Endodermal cell (in vitro differentiated cells): ENCODE measurements at regions not wholly inside any gene's neighbourhood (a gene's known extent, or its start where the extent isn't known, plus 50 kb on each side); places are given as distances from the start of the nearest gene placed in this dataset.

Experiments
- DNase-seq: peaks from one replicate; pipeline ENCODE4 v3.0.0-alpha.2; 2017
- H3K27ac ChIP-seq: 2 replicates; pipeline ENCODE4 v1.5.1; 2013; ENCODE audit warnings: mild to moderate bottlenecking, low read depth, low read length, moderate library complexity
- H3K27me3 ChIP-seq: 2 replicates; pipeline ENCODE4 v1.6.1; 2013; ENCODE audit warnings: mild to moderate bottlenecking, low read length, moderate library complexity; ENCODE audit not compliant: insufficient read depth, control insufficient read depth, poor library complexity, severe bottlenecking
- H3K36me3 ChIP-seq: 2 replicates; pipeline ENCODE4 v1.7.0; 2013; ENCODE audit warnings: mild to moderate bottlenecking, low read length, moderate library complexity; ENCODE audit not compliant: control insufficient read depth, insufficient read depth
- H3K4me1 ChIP-seq: one replicate; pipeline ENCODE4 v1.7.0; 2013; ENCODE audit warnings: low read length; ENCODE audit not compliant: control insufficient read depth, insufficient read depth
- H3K4me3 ChIP-seq: 2 replicates; pipeline ENCODE4 v1.5.1; 2013; ENCODE audit warnings: mild to moderate bottlenecking, low read length, moderate library complexity
- H3K9ac ChIP-seq: 2 replicates; pipeline ENCODE4 v1.6.1; 2013; ENCODE audit warnings: mild to moderate bottlenecking, low read length, moderate library complexity; ENCODE audit not compliant: poor library complexity, severe bottlenecking; ENCODE audit errors: extremely low read depth
- H3K9me3 ChIP-seq: 2 replicates; pipeline ENCODE4 v1.6.1; 2013; ENCODE audit warnings: mild to moderate bottlenecking, low read length, moderate library complexity; ENCODE audit not compliant: control insufficient read depth
- H3K27ac Mint-ChIP-seq: 2 replicates; pipeline ENCODE4 v1.8.0; 2020; ENCODE audit warnings: mixed read lengths
- H3K27me3 Mint-ChIP-seq: 2 replicates; pipeline ENCODE4 v1.8.0; 2021; ENCODE audit warnings: mild to moderate bottlenecking, mixed read lengths; ENCODE audit not compliant: insufficient read depth
- H3K36me3 Mint-ChIP-seq: 2 replicates; pipeline ENCODE4 v1.8.0; 2020; ENCODE audit warnings: low read depth, mixed read lengths
- H3K4me1 Mint-ChIP-seq: 2 replicates; pipeline ENCODE4 v1.8.0; 2020; ENCODE audit warnings: mixed read lengths
- H3K4me3 Mint-ChIP-seq: 2 replicates; pipeline ENCODE4 v1.8.0; 2020; ENCODE audit warnings: mild to moderate bottlenecking, moderate library complexity, mixed read lengths
- H3K9me3 Mint-ChIP-seq: 2 replicates; pipeline ENCODE4 v1.8.0; 2020; ENCODE audit warnings: mild to moderate bottlenecking, mixed read lengths
- CTCF ChIP-seq: fragments of 200-600 bp; sonication (generic); conservative IDR thresholded peaks from 2 replicates; pipeline ENCODE4 v1.5.0; 2021; ENCODE audit warnings: antibody characterized with exemption, mild to moderate bottlenecking
- WGBS, 2 experiments: methylation state at CpG; one replicate each; pipeline versions ENCODE4 v1.1.5 to v1.1.7; 2013; ENCODE audit warnings: missing lambda C conversion rate in 2 of 2, mixed read lengths in 1 of 2; ENCODE audit not compliant: insufficient coverage in 1 of 2, insufficient read length in 1 of 2; 5-methylcytosine and 5-hydroxymethylcytosine counted together

- H3K4me3 Mint-ChIP-seq, result no peak overlapping the region
- Histone ChIP-seq H3K27ac (no peak overlapping the region), H3K9me3 (no peaks in the 10 kb centered on the region), H3K4me1 (no peaks in the 10 kb centered on the region), H3K9ac (no peak overlapping the region), H3K4me3 (no peak overlapping the region), H3K27me3 (no peaks in the 10 kb centered on the region), H3K36me3 (no peaks in the 10 kb centered on the region)
- no peaks in the 10 kb centered on the region for H3K9me3 Mint-ChIP-seq
- DNase-seq, result no peak
- H3K27me3 Mint-ChIP-seq, result no peaks in the 10 kb centered on the region
- WGBS, 2 experiments, result 89 to 90% methylated on average over 4 to 9 of the region's 9 CpGs
- H3K27ac Mint-ChIP-seq, result no peak overlapping the region
- H3K36me3 Mint-ChIP-seq, result no peaks in the 10 kb centered on the region
- H3K4me1 Mint-ChIP-seq, result no peaks in the 10 kb centered on the region
- no peak for TF ChIP-seq CTCF
These were observed 467.8 kb upstream of the PFKP start for GRCh38 chr10:2599571-2599970.

- no peaks in the 10 kb centered on the region for H3K36me3 ChIP-seq
- no peak overlapping the region for H3K4me3 Mint-ChIP-seq
- TF ChIP-seq CTCF, result no peak
- no peak overlapping the region for H3K9ac ChIP-seq
- peaks cover 3% of the 10 kb centered on the region for H3K9me3 Mint-ChIP-seq
- H3K4me1 Mint-ChIP-seq, result no peaks in the 10 kb centered on the region
- no peaks in the 10 kb centered on the region for H3K27me3 ChIP-seq
- H3K36me3 Mint-ChIP-seq, result no peaks in the 10 kb centered on the region
- H3K27ac ChIP-seq, result no peak overlapping the region
- H3K9me3 ChIP-seq, result no peaks in the 10 kb centered on the region
- no peaks in the 10 kb centered on the region for H3K27me3 Mint-ChIP-seq
- H3K4me1 ChIP-seq, result no peaks in the 10 kb centered on the region
- no peak overlapping the region for H3K4me3 ChIP-seq
- DNase-seq, result no peak
- 70 to 83% methylated on average over 1 to 4 of the region's 4 CpGs for WGBS, 2 experiments
- H3K27ac Mint-ChIP-seq, result peak overlapping the region; percentile 6
These were observed 474.8 kb upstream of the PFKP start for GRCh38 chr10:2592360-2593160.

GRCh38 chr10:2589196-2589595 is 478.2 kb upstream of the PFKP start:
- Histone ChIP-seq H3K9ac (no peak overlapping the region), H3K27me3 (no peaks in the 10 kb centered on the region), H3K27ac (no peak overlapping the region), H3K36me3 (no peaks in the 10 kb centered on the region), H3K4me1 (no peaks in the 10 kb centered on the region), H3K9me3 (no peaks in the 10 kb centered on the region), H3K4me3 (no peak overlapping the region)
- WGBS, 2 experiments, result 95% methylated on average over 4 of the region's 5 CpGs; no CpG with 5 or more reads in 1 of the 2 experiments
- no peak for DNase-seq
- H3K36me3 Mint-ChIP-seq, result no peaks in the 10 kb centered on the region
- no peak overlapping the region for H3K4me3 Mint-ChIP-seq
- TF ChIP-seq CTCF, result no peak
- H3K9me3 Mint-ChIP-seq, result peaks cover 3% of the 10 kb centered on the region
- H3K27ac Mint-ChIP-seq, result no peak overlapping the region
- no peaks in the 10 kb centered on the region for H3K4me1 Mint-ChIP-seq
- H3K27me3 Mint-ChIP-seq, result no peaks in the 10 kb centered on the region
